A549 (cell line): ENCODE measurements at regions not wholly inside any gene's neighbourhood (a gene's known extent, or its start where the extent isn't known, plus 50 kb on each side); places are given as distances from the start of the nearest gene placed in this dataset.

ENCODE experiments used
- ATAC-seq, 2 experiments: fragments of 200-7000 bp in 1 of 2; fragments of >200 bp in 1 of 2; cut with Nextera tagmentation in 1 of 2; cut with Tn5 transposase in 1 of 2; 3 replicates each; pipeline versions ENCODE4 v1.8.0 to v1.9.1; 2018 to 2020; ENCODE audit warnings: mild to moderate bottlenecking in 1 of 2, moderate library complexity in 1 of 2
- CTCF ChIA-PET: fragments of 300-600 bp; sonication (Branson Sonifier 250); formaldehyde crosslinking; extraction: SDS; loops from one replicate; lab custom pipeline; 2021; ENCODE audit warnings: antibody characterized with exemption, inconsistent platforms; lab: Yijun Ruan, JAX
- POLR2A ChIA-PET: fragments of 350-600 bp; formaldehyde crosslinking; extraction: SDS; loops from one replicate; lab custom pipeline; 2021; ENCODE audit warnings: antibody characterized with exemption, inconsistent platforms; lab: Yijun Ruan, JAX
- DNase-seq, 2 experiments: peaks; one replicate each; pipeline versions ENCODE4 v3.0.0 to v3.0.0-alpha.2; 2011 to 2016; ENCODE audit warnings: low read depth in 1 of 2, low spot score in 1 of 2
- FAIRE-seq: peaks from 2 replicates; lab custom pipeline; 2011; peaks lifted over from hg19 to GRCh38; lab: Jason Lieb, UNC
- H3K27ac ChIP-seq, 2 experiments: fragments of >200 bp; sonication (Bioruptor Twin); formaldehyde crosslinking; 3 replicates each; pipeline ENCODE4 v1.5.1; 2016 to 2017
- H3K4me1 ChIP-seq: fragments of >200 bp; sonication (Bioruptor Twin); formaldehyde crosslinking; 3 replicates; pipeline ENCODE4 v1.6.1; 2016
- H3K4me2 ChIP-seq: fragments of >200 bp; sonication (Bioruptor Twin); formaldehyde crosslinking; 3 replicates; pipeline ENCODE4 v1.6.1; 2016
- H3K4me3 ChIP-seq: fragments of >200 bp; sonication (Bioruptor Twin); formaldehyde crosslinking; 3 replicates; pipeline ENCODE4 v1.5.1; 2016
- H3K9me3 ChIP-seq: fragments of >200 bp; sonication (Bioruptor Twin); formaldehyde crosslinking; 3 replicates; pipeline ENCODE4 v1.6.1; 2016
- BHLHE40 ChIP-seq: IDR thresholded peaks from 2 replicates; pipeline ENCODE4 v1.6.1; 2012; ENCODE audit warnings: low read depth, low read length, inconsistent platforms
- CBX2 ChIP-seq: fragments of 200-600 bp; sonication (generic); IDR thresholded peaks from 2 replicates; pipeline ENCODE4 v1.6.1; 2016; ENCODE audit warnings: low read depth, mild to moderate bottlenecking, borderline replicate concordance
- CBX8 ChIP-seq: fragments of 200-600 bp; sonication (generic); IDR thresholded peaks from 2 replicates; pipeline ENCODE4 v1.6.1; 2016
- EHF ChIP-seq: fragments of 250-450 bp; sonication (Bioruptor Pico); IDR thresholded peaks from 2 replicates; pipeline ENCODE4 v1.5.0; 2020; ENCODE audit warnings: mild to moderate bottlenecking
- EHMT2 ChIP-seq: fragments of 200-600 bp; sonication (generic); IDR thresholded peaks from 2 replicates; pipeline ENCODE4 v1.6.1; 2016; ENCODE audit warnings: antibody characterized with exemption, low read depth, mild to moderate bottlenecking, moderate library complexity
- ESRRA ChIP-seq: fragments of 150-350 bp; IDR thresholded peaks from 2 replicates; pipeline ENCODE4 v1.6.1; 2014; ENCODE audit warnings: mild to moderate bottlenecking, low read length, borderline replicate concordance
- FOSB ChIP-seq: fragments of 250-450 bp; sonication (Bioruptor Pico); IDR thresholded peaks from 2 replicates; pipeline ENCODE4 v1.5.0; 2020; ENCODE audit warnings: mild to moderate bottlenecking, moderate library complexity
- HDAC2 ChIP-seq: fragments of 200-600 bp; sonication (generic); IDR thresholded peaks from 2 replicates; pipeline ENCODE4 v1.6.1; 2016
- HEYL ChIP-seq: fragments of 250-450 bp; sonication (Bioruptor Pico); IDR thresholded peaks from 2 replicates; pipeline ENCODE4 v1.8.0; 2021; ENCODE audit warnings: mild to moderate bottlenecking, moderate library complexity
- HOXB5 ChIP-seq: fragments of 250-450 bp; sonication (Bioruptor Pico); IDR thresholded peaks from 2 replicates; pipeline ENCODE4 v1.5.0; 2020; ENCODE audit warnings: mild to moderate bottlenecking, moderate library complexity
- JUN ChIP-seq, 2 experiments: fragments of >200 bp; sonication (Bioruptor Twin); formaldehyde crosslinking; IDR thresholded peaks; 2 replicates in 1 of 2; 3 replicates in 1 of 2; pipeline ENCODE4 v1.6.1; 2016 to 2017
- MAFK ChIP-seq: fragments of 450-650 bp; IDR thresholded peaks from 2 replicates; pipeline ENCODE4 v1.6.1; 2014; ENCODE audit not compliant: partially characterized antibody
- MAZ ChIP-seq: fragments of 150-350 bp; IDR thresholded peaks from 2 replicates; pipeline ENCODE4 v1.6.1; 2014; ENCODE audit warnings: antibody characterized with exemption, low read depth, low read length, borderline replicate concordance
- NFE2L2 ChIP-seq: fragments of 150-350 bp; conservative IDR thresholded peaks from 2 replicates; pipeline ENCODE4 v1.6.1; 2014; ENCODE audit warnings: low read length
- PHF8 ChIP-seq: fragments of 200-600 bp; sonication (generic); IDR thresholded peaks from 2 replicates; pipeline ENCODE4 v1.6.1; 2016; ENCODE audit warnings: low read depth, mild to moderate bottlenecking, antibody characterized with exemption, moderate library complexity, borderline replicate concordance
- POLR2AphosphoS2 ChIP-seq: conservative IDR thresholded peaks from 2 replicates; pipeline ENCODE4 v1.6.1; 2012; ENCODE audit warnings: low read length, improper control_type of control experiment, inconsistent platforms
- REST ChIP-seq: fragments of 200-600 bp; sonication (generic); IDR thresholded peaks from 2 replicates; pipeline ENCODE4 v1.6.1; 2016; ENCODE audit warnings: antibody characterized with exemption, mild to moderate bottlenecking, moderate library complexity
- SREBF2 ChIP-seq: fragments of 450-650 bp; IDR thresholded peaks from 2 replicates; pipeline ENCODE4 v1.6.1; 2014; ENCODE audit warnings: mild to moderate bottlenecking, moderate library complexity
- TFCP2L1 ChIP-seq: fragments of 250-450 bp; sonication (Bioruptor Pico); IDR thresholded peaks from 2 replicates; pipeline ENCODE4 v1.5.0; 2021; ENCODE audit warnings: mild to moderate bottlenecking
- USF2 ChIP-seq: fragments of 450-650 bp; IDR thresholded peaks from 2 replicates; pipeline ENCODE4 v1.6.1; 2014; ENCODE audit warnings: antibody characterized with exemption
- ZFP36 ChIP-seq: fragments of 450-650 bp; IDR thresholded peaks from 2 replicates; pipeline ENCODE4 v1.6.1; 2014; ENCODE audit warnings: borderline replicate concordance; ENCODE audit not compliant: partially characterized antibody
- ZSCAN20 ChIP-seq: fragments of 250-450 bp; sonication (Bioruptor Pico); IDR thresholded peaks from 2 replicates; pipeline ENCODE4 v1.8.0; 2022; ENCODE audit warnings: mild to moderate bottlenecking, moderate library complexity
- WGBS: methylation state at CpG from one replicate; pipeline ENCODE4 v1.1.6; 2017; ENCODE audit errors: missing lambda C conversion rate; 5-methylcytosine and 5-hydroxymethylcytosine counted together
- TF ChIP-seq, protein P1 (sequence below): fragments of 250-450 bp; sonication (Bioruptor Pico); IDR thresholded peaks from 2 replicates; pipeline ENCODE4 v1.5.0; 2020; ENCODE audit warnings: low read depth, mild to moderate bottlenecking, moderate library complexity

- TF ChIP-seq HOXB5 (CRISPR knock-in tag) = no peak
- no peak for TF ChIP-seq POLR2AphosphoS2
- TF ChIP-seq ZFP36 = no peak
These were observed 80.1 kb upstream of the FZD8 start (continued) for GRCh38 chr10:35722226-35722625.

DNA sequence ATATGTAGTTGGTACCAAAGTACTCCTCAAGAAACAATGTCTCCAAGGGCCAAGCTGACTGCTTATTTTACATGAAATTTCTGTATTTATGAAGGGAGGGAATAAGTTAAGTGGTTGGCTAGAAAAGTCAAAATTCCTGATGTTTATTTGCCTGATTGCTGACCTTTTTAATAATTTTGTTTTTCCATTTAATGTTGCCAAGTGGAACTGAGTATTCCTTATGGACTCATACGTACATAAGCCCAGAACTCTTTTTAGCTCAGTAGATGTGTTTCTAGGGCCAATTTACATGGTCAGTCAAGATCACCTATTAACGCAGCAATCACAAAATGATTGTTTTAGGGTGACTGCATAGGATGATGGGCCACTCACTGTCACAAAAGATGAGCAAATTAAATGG, 78.3 kb upstream of the FZD8 start:
- WGBS = 58% methylated on average over 2 of the region's 2 CpGs
- POLR2A ChIA-PET = no interaction called here
- no peak for FAIRE-seq
- Histone ChIP-seq H3K4me2 (no peak overlapping the region), H3K4me3 (no peak overlapping the region), H3K27ac (no peak overlapping the region), H3K9me3 (no peaks in the 10 kb centered on the region), H3K4me1 (peaks cover 8% of the 10 kb centered on the region)
- CTCF ChIA-PET = no interaction called here
- ATAC-seq = no peak
- no peak for DNase-seq
- TF ChIP-seq, protein P1, sequence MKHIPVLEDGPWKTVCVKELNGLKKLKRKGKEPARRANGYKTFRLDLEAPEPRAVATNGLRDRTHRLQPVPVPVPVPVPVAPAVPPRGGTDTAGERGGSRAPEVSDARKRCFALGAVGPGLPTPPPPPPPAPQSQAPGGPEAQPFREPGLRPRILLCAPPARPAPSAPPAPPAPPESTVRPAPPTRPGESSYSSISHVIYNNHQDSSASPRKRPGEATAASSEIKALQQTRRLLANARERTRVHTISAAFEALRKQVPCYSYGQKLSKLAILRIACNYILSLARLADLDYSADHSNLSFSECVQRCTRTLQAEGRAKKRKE (CRISPR knock-in tag) = no peak
- no peak for TF ChIP-seq ZSCAN20
- TF ChIP-seq POLR2AphosphoS2 = no peak
- TF ChIP-seq PHF8 = no peak
- TF ChIP-seq USF2 = no peak
- TF ChIP-seq CBX8 = no peak
- no peak for TF ChIP-seq HEYL (CRISPR knock-in tag)
- TF ChIP-seq EHMT2 = no peak
- no peak for TF ChIP-seq JUN (IDR thresholded peaks at IDR 0.05)
- TF ChIP-seq BHLHE40 = no peak
- TF ChIP-seq FOSB (CRISPR knock-in tag) = no peak
- TF ChIP-seq EHF (CRISPR knock-in tag) = no peak
- TF ChIP-seq SREBF2 = no peak

GRCh38 chr10:35716776-35717175, 74.7 kb upstream of the FZD8 start:
- ATAC-seq (no peak), DNase-seq (peak in 1 of 2 experiments; percentile 6), FAIRE-seq (no peak)
- Histone ChIP-seq H3K4me1 (peaks cover 8% of the 10 kb centered on the region), H3K9me3 (0 out of 3 replicates have a peak, but pooled peaks cover 3% of the 10 kb centered on the region), H3K27ac (no peak overlapping the region), H3K4me2 (peak overlapping the region; percentile 16; the same call in 1 of the 3 replicates)
- CTCF ChIA-PET = interaction anchor here (0.6 kb wide), 1 partner anchor 798 kb away, joined by 3 read pairs; no protein-coding TSS in a partner anchor
- POLR2A ChIA-PET = no interaction called here
- WGBS = 20% methylated on average over 1 of the region's 1 CpG
- TF ChIP-seq MAFK (peak; percentile 63), JUN (IDR thresholded peaks at IDR 0.05) (no peak), ESRRA (no peak)
- TF ChIP-seq, all 56 proteins: peak for 1
- H3K4me3 ChIP-seq = no peak overlapping the region

GRCh38 chr10:35712486-35712885, 70.4 kb upstream of the FZD8 start:
- 31% methylated on average over 3 of the region's 3 CpGs for WGBS
- FAIRE-seq = no peak
- Histone ChIP-seq H3K27ac (no peak overlapping the region), H3K4me3 (no peak overlapping the region), H3K4me1 (peaks cover 8% of the 10 kb centered on the region), H3K9me3 (peaks cover 5% of the 10 kb centered on the region; the same call in 1 of the 3 replicates), H3K4me2 (no peak overlapping the region)
- ATAC-seq = no peak
- TF ChIP-seq TFCP2L1 (CRISPR knock-in tag) (no peak), REST (no peak), MAZ (no peak), EHF (CRISPR knock-in tag) (no peak), CBX2 (no peak), HDAC2 (no peak), BHLHE40 (no peak), CBX8 (no peak), FOSB (CRISPR knock-in tag) (no peak), JUN (IDR thresholded peaks at IDR 0.05) (no peak), NFE2L2 (no peak)
- TF ChIP-seq, protein P1 (CRISPR knock-in tag) = no peak
- ChIA-PET POLR2A (no interaction called here), CTCF (no interaction called here)
- DNase-seq = no peak
